ENCODE measurements at regions not wholly inside any gene's neighbourhood (a gene's known extent, or its start where the extent isn't known, plus 50 kb on each side); places are given as distances from the start of the nearest gene placed in this dataset.

DNA sequence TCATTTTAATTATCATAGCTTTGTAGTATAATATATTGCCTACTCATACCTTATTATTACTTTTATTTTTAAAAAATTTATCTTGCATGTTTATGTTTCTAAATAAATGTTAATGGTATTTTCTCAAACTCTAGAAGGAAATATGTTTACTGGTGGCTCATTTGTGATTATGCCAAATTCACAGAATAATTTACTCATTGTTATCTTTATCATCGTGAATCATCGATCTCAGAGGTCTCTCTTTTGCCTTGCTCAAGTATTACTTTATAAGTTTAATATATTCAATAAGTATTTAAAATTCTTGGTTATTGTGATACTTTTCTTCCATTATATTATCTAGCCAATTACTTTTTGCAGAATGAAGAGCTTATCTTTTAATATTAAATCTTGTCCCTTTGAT, 836.7 kb upstream of the ADAMTS5 start:
- Histone ChIP-seq H3K4ac (ENCODE audit: low read depth, low read length) (no peak overlapping the region), H2BK12ac (ENCODE audit: low read length) (no peak overlapping the region), H3K79me1 (ENCODE audit: low read length) (no peaks in the 10 kb centered on the region), H3K4me1 (ENCODE audit: control insufficient read depth in 1 of 2, insufficient read depth in 2 of 2, low read length in 2 of 2) (no peaks in the 10 kb centered on the region), H3K9ac (ENCODE audit: low read length) (no peak overlapping the region), H2AFZ (ENCODE audit: insufficient read depth, low read length, poor library complexity) (no peak overlapping the region), H4K8ac (ENCODE audit: low read depth, low read length) (no peak overlapping the region), H3K9me3 (ENCODE audit: insufficient read depth, low read depth, low read length) (no peaks in the 10 kb centered on the region), H2AK5ac (ENCODE audit: low read length) (no peak overlapping the region), H3K79me2 (ENCODE audit: control insufficient read depth, insufficient read depth, low read length, poor library complexity) (no peaks in the 10 kb centered on the region), H4K12ac (ENCODE audit: low read depth, low read length) (no peak overlapping the region), H2BK5ac (ENCODE audit: low read depth, low read length, poor library complexity) (no peak overlapping the region), H3K27me3 (ENCODE audit: insufficient read depth, low read length) (no peaks in the 10 kb centered on the region), H2BK120ac (ENCODE audit: insufficient read depth, low read length, poor library complexity) (no peak overlapping the region), H3K4me2 (ENCODE audit: low read length) (no peak overlapping the region), H3K14ac (ENCODE audit: low read length) (no peak overlapping the region), H3K27ac (ENCODE audit: low read depth, low read length) (no peak overlapping the region), H3K4me3 (ENCODE audit: low read depth, low read length) (no peak overlapping the region), H3K23ac (ENCODE audit: low read length) (no peak overlapping the region), H4K91ac (ENCODE audit: low read depth, low read length) (no peak overlapping the region), H3K36me3 (ENCODE audit: control insufficient read depth in 1 of 2, insufficient read depth in 2 of 2, low read length in 2 of 2) (no peaks in the 10 kb centered on the region), H3K18ac (ENCODE audit: low read length) (no peak overlapping the region)
- no peak for DNase-seq
- WGBS (ENCODE audit: extremely low coverage, insufficient coverage, insufficient read length): no CpG with 5 or more reads among the region's 2 CpGs

DNA sequence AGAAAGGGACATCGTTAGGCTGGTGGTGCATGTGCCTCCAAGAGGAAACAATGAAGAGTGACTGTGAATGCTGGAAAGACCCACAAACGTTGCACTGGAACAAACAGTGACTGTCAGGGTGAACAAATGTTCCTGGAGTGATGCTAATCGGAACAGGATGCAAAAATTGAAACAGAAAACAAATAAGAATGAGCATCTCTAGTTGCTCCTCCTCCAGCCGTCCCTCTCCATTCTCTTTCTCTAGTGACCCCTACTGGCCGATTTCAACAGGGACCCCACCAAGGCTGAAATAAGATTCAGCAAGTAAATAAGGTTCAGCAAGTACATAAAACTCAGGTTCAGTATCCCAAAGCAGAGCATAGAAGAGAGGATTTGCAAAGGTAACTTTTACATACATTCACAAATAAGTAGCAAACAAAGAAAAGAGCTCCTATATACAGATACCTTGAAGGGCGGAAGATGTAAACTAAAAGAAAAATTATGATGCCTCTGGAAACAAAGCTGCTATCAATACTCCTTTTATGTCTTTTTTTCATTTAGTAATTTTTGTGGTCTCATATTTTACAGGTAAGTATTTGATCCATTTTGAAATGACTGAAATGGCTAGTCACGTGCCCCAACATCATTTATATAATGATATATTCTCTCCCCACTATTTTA, 836.1 kb upstream of the ADAMTS5 start:
- H4K8ac ChIP-seq (ENCODE audit: low read depth, low read length): no peak overlapping the region
- H2AFZ ChIP-seq (ENCODE audit: insufficient read depth, low read length, poor library complexity): no peak overlapping the region
- no peaks in the 10 kb centered on the region for H3K36me3 ChIP-seq (ENCODE audit: control insufficient read depth in 1 of 2, insufficient read depth in 2 of 2, low read length in 2 of 2)
- H3K18ac ChIP-seq (ENCODE audit: low read length): no peak overlapping the region
- no peak overlapping the region for H2BK12ac ChIP-seq (ENCODE audit: low read length)
- H3K4ac ChIP-seq (ENCODE audit: low read depth, low read length): no peak overlapping the region
- H2BK120ac ChIP-seq (ENCODE audit: insufficient read depth, low read length, poor library complexity): no peak overlapping the region
- H3K23ac ChIP-seq (ENCODE audit: low read length): no peak overlapping the region
- no peaks in the 10 kb centered on the region for H3K79me1 ChIP-seq (ENCODE audit: low read length)
- H2AK5ac ChIP-seq (ENCODE audit: low read length): no peak overlapping the region
- H4K91ac ChIP-seq (ENCODE audit: low read depth, low read length): no peak overlapping the region
- H4K12ac ChIP-seq (ENCODE audit: low read depth, low read length): no peak overlapping the region
- H2BK5ac ChIP-seq (ENCODE audit: low read depth, low read length, poor library complexity): no peak overlapping the region
- no peaks in the 10 kb centered on the region for H3K79me2 ChIP-seq (ENCODE audit: control insufficient read depth, insufficient read depth, low read length, poor library complexity)
- H3K4me1 ChIP-seq (ENCODE audit: control insufficient read depth in 1 of 2, insufficient read depth in 2 of 2, low read length in 2 of 2): no peaks in the 10 kb centered on the region
- no peaks in the 10 kb centered on the region for H3K9me3 ChIP-seq (ENCODE audit: insufficient read depth, low read depth, low read length)
- no peaks in the 10 kb centered on the region for H3K27me3 ChIP-seq (ENCODE audit: insufficient read depth, low read length)
- H3K9ac ChIP-seq (ENCODE audit: low read length): no peak overlapping the region
- no peak overlapping the region for H3K27ac ChIP-seq (ENCODE audit: low read depth, low read length)
- peak in 1 of 2 donors; percentile 30 for DNase-seq
- no peak overlapping the region for H3K4me3 ChIP-seq (ENCODE audit: low read depth, low read length)
- no CpG with 5 or more reads among the region's 7 CpGs for WGBS (ENCODE audit: extremely low coverage, insufficient coverage, insufficient read length)
- no peak overlapping the region for H3K14ac ChIP-seq (ENCODE audit: low read length)
- H3K4me2 ChIP-seq (ENCODE audit: low read length): no peak overlapping the region

DNA sequence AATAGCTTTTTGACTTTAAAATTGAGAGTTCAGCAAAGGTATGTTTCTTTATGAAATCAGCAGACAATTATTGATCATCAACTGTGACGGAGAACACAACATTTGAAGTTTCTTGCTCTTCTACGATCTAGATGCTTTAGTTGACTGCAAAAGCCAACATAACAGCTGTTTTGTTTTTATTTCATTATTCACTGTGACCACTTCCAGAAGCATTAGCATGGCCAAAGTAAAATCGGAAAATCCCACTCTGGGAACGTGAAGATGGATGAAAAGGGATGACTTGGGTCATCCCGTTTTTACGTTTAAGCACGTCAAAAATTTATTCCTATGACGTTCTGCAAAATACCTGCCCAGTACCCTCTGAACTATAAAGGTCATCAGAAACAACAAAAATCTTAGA, 833.0 kb upstream of the ADAMTS5 start:
- Histone ChIP-seq H3K9ac (ENCODE audit: low read length) (no peak overlapping the region), H3K36me3 (ENCODE audit: control insufficient read depth in 1 of 2, insufficient read depth in 2 of 2, low read length in 2 of 2) (no peaks in the 10 kb centered on the region), H2AFZ (ENCODE audit: insufficient read depth, low read length, poor library complexity) (no peak overlapping the region), H3K23ac (ENCODE audit: low read length) (no peak overlapping the region), H3K4me1 (ENCODE audit: control insufficient read depth in 1 of 2, insufficient read depth in 2 of 2, low read length in 2 of 2) (no peaks in the 10 kb centered on the region), H2BK12ac (ENCODE audit: low read length) (no peak overlapping the region), H3K79me1 (ENCODE audit: low read length) (no peaks in the 10 kb centered on the region), H3K9me3 (ENCODE audit: insufficient read depth, low read depth, low read length) (no peaks in the 10 kb centered on the region), H4K12ac (ENCODE audit: low read depth, low read length) (no peak overlapping the region), H3K79me2 (ENCODE audit: control insufficient read depth, insufficient read depth, low read length, poor library complexity) (no peaks in the 10 kb centered on the region), H4K91ac (ENCODE audit: low read depth, low read length) (no peak overlapping the region), H3K27ac (ENCODE audit: low read depth, low read length) (no peak overlapping the region), H3K27me3 (ENCODE audit: insufficient read depth, low read length) (no peaks in the 10 kb centered on the region), H3K4ac (ENCODE audit: low read depth, low read length) (no peak overlapping the region), H2AK5ac (ENCODE audit: low read length) (no peak overlapping the region), H4K8ac (ENCODE audit: low read depth, low read length) (no peak overlapping the region), H3K4me3 (ENCODE audit: low read depth, low read length) (no peak overlapping the region), H3K18ac (ENCODE audit: low read length) (no peak overlapping the region), H2BK5ac (ENCODE audit: low read depth, low read length, poor library complexity) (no peak overlapping the region), H3K14ac (ENCODE audit: low read length) (no peak overlapping the region), H3K4me2 (ENCODE audit: low read length) (no peak overlapping the region), H2BK120ac (ENCODE audit: insufficient read depth, low read length, poor library complexity) (no peak overlapping the region)
- no peak for DNase-seq
- no CpG with 5 or more reads among the region's 8 CpGs for WGBS (ENCODE audit: extremely low coverage, insufficient coverage, insufficient read length)

DNA sequence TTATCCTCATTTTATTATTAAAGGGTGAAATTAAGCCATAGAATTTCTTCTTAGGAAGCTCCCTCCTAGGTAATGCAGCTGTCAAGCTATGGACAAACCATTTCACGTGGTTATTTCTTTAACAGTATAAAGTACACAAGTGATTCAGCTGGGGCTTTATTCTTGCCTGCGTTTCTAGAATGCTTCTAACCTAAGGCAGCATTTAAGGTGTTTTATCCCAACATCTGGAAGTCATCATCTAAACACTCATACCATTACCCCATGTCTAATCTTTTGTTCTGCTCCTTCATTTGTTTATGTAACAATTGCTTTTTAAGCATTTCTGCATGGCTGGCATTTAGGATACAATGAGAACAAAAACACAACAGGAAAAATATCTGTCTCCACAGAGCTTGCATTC, 829.2 kb upstream of the ADAMTS5 start:
- H3K79me2 ChIP-seq (ENCODE audit: control insufficient read depth, insufficient read depth, low read length, poor library complexity): no peaks in the 10 kb centered on the region
- no peaks in the 10 kb centered on the region for H3K9me3 ChIP-seq (ENCODE audit: insufficient read depth, low read depth, low read length)
- no peaks in the 10 kb centered on the region for H3K4me1 ChIP-seq (ENCODE audit: control insufficient read depth in 1 of 2, insufficient read depth in 2 of 2, low read length in 2 of 2)
- H3K9ac ChIP-seq (ENCODE audit: low read length): no peak overlapping the region
- H2AK5ac ChIP-seq (ENCODE audit: low read length): no peak overlapping the region
- no peak overlapping the region for H2BK12ac ChIP-seq (ENCODE audit: low read length)
- no peak overlapping the region for H3K18ac ChIP-seq (ENCODE audit: low read length)
- no peak overlapping the region for H4K12ac ChIP-seq (ENCODE audit: low read depth, low read length)
- no peak overlapping the region for H4K91ac ChIP-seq (ENCODE audit: low read depth, low read length)
- no CpG with 5 or more reads among the region's 2 CpGs for WGBS (ENCODE audit: extremely low coverage, insufficient coverage, insufficient read length)
- no peak overlapping the region for H2BK5ac ChIP-seq (ENCODE audit: low read depth, low read length, poor library complexity)
- no peak for DNase-seq
- H4K8ac ChIP-seq (ENCODE audit: low read depth, low read length): no peak overlapping the region
- H2AFZ ChIP-seq (ENCODE audit: insufficient read depth, low read length, poor library complexity): no peak overlapping the region
- no peak overlapping the region for H3K4me2 ChIP-seq (ENCODE audit: low read length)
- H3K4ac ChIP-seq (ENCODE audit: low read depth, low read length): no peak overlapping the region
- H2BK120ac ChIP-seq (ENCODE audit: insufficient read depth, low read length, poor library complexity): no peak overlapping the region
- no peak overlapping the region for H3K23ac ChIP-seq (ENCODE audit: low read length)
- no peak overlapping the region for H3K14ac ChIP-seq (ENCODE audit: low read length)
- H3K36me3 ChIP-seq (ENCODE audit: control insufficient read depth in 1 of 2, insufficient read depth in 2 of 2, low read length in 2 of 2): no peaks in the 10 kb centered on the region
- no peak overlapping the region for H3K27ac ChIP-seq (ENCODE audit: low read depth, low read length)
- no peaks in the 10 kb centered on the region for H3K79me1 ChIP-seq (ENCODE audit: low read length)
- H3K27me3 ChIP-seq (ENCODE audit: insufficient read depth, low read length): no peaks in the 10 kb centered on the region
- no peak overlapping the region for H3K4me3 ChIP-seq (ENCODE audit: low read depth, low read length)
